ENCODE measurements at regions not wholly inside any gene's neighbourhood (a gene's known extent, or its start where the extent isn't known, plus 50 kb on each side); places are given as distances from the start of the nearest gene placed in this dataset.

GRCh38 chrX:140164391-140164790 is 199.1 kb upstream of the CXorf66 start:
- no peak for TF ChIP-seq ZNF274 (IDR thresholded peaks at IDR 0.05; ENCODE audit: low read depth, low read length)
- TF ChIP-seq SUZ12 (IDR thresholded peaks at IDR 0.05; ENCODE audit: extremely low read depth, insufficient read depth, insufficient read length): no peak
- no peak for TF ChIP-seq YY1 (IDR thresholded peaks at IDR 0.05; ENCODE audit: insufficient read depth, insufficient read length)

All from NT2/D1 (cell line).